DOHH2 (cell line): ENCODE measurements at regions not wholly inside any gene's neighbourhood (a gene's known extent, or its start where the extent isn't known, plus 50 kb on each side); places are given as distances from the start of the nearest gene placed in this dataset.

Source experiments
- H3F3A ChIP-seq: fragments of 200-600 bp; sonication (generic), shearing (Covaris generic); 2 replicates; pipeline ENCODE4 v1.6.0; 2016; ENCODE audit warnings: antibody characterized with exemption, mild to moderate bottlenecking; ENCODE audit not compliant: control insufficient read depth, insufficient read depth
- H3K27ac ChIP-seq: fragments of 200-600 bp; sonication (generic); 2 replicates; pipeline ENCODE4 v1.5.1; 2014; ENCODE audit warnings: low read depth, mild to moderate bottlenecking, low read length, moderate library complexity
- H3K27me3 ChIP-seq: fragments of 200-600 bp; sonication (generic); 2 replicates; pipeline ENCODE4 v1.6.1; 2014; ENCODE audit warnings: mild to moderate bottlenecking, low read length, mixed read lengths; ENCODE audit not compliant: control insufficient read depth
- H3K36me3 ChIP-seq: fragments of 200-600 bp; sonication (generic); 2 replicates; pipeline ENCODE4 v1.6.1; 2014; ENCODE audit warnings: mild to moderate bottlenecking, low read length, moderate library complexity, mixed read lengths; ENCODE audit not compliant: control insufficient read depth
- H3K4me1 ChIP-seq: fragments of 200-600 bp; sonication (generic); 2 replicates; pipeline ENCODE4 v1.6.1; 2014; ENCODE audit warnings: mild to moderate bottlenecking, low read length, mixed read lengths; ENCODE audit not compliant: control insufficient read depth
- H3K4me2 ChIP-seq: fragments of 200-600 bp; sonication (generic); 2 replicates; pipeline ENCODE4 v1.6.0; 2014; ENCODE audit warnings: mild to moderate bottlenecking, low read length, moderate library complexity
- H3K4me3 ChIP-seq: fragments of 200-600 bp; sonication (generic); 2 replicates; pipeline ENCODE4 v1.5.1; 2014; ENCODE audit warnings: mild to moderate bottlenecking, low read length, mixed read lengths
- H3K79me2 ChIP-seq: fragments of 200-600 bp; sonication (generic); 2 replicates; pipeline ENCODE4 v1.6.1; 2014; ENCODE audit warnings: mild to moderate bottlenecking, low read length, mixed read lengths; ENCODE audit not compliant: control insufficient read depth
- H3K9me2 ChIP-seq: fragments of 200-600 bp; sonication (generic); replicated peaks from 2 replicates; pipeline ENCODE4 v1.6.1; 2014; ENCODE audit warnings: mild to moderate bottlenecking, low read length, mixed read lengths; ENCODE audit not compliant: control insufficient read depth
- H3K9me3 ChIP-seq: fragments of 200-600 bp; sonication (generic); 2 replicates; pipeline ENCODE4 v1.6.1; 2014; ENCODE audit warnings: antibody characterized with exemption, low read length, mixed read lengths; ENCODE audit not compliant: control insufficient read depth, insufficient read depth
- H4K20me1 ChIP-seq: fragments of 200-600 bp; sonication (generic); 2 replicates; pipeline ENCODE4 v1.6.0; 2014; ENCODE audit warnings: low read depth, mild to moderate bottlenecking, antibody characterized with exemption, low read length, moderate library complexity; ENCODE audit not compliant: control insufficient read depth, insufficient read depth
- EZH2phosphoT487 ChIP-seq: fragments of 200-600 bp; sonication (generic); IDR thresholded peaks from 2 replicates; pipeline ENCODE4 v1.6.1; 2017; ENCODE audit warnings: borderline replicate concordance, mild to moderate bottlenecking, antibody characterized with exemption, low read length, moderate library complexity, mixed read lengths
- TF ChIP-seq, protein P1 (sequence below): fragments of 200-600 bp; sonication (generic); IDR thresholded peaks from one replicate; pipeline ENCODE4 v1.5.1; 2014; ENCODE audit warnings: antibody characterized with exemption, mild to moderate bottlenecking, low read depth, low read length; ENCODE audit not compliant: poor library complexity, severe bottlenecking

DNA sequence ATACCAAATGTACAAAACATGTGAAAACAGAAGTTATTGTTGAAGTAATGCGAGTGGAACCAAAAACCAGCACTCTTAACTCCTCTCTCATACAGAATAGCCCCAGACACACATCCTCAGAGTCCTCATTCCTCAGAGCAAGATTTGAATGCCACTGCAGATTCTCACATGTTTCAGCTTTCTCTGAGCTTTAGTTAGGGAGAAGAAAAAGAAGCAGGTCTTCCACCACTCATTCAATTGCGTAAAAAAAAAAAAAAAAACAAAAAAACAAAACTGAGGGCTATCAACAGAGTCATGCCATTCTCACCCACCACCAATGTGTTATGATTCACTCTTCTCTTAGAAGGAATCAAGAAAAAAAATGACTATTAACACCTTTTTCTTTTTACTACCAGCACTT lies 287.7 kb downstream of the IPMK start:
- Histone ChIP-seq H3K79me2 (no peaks in the 10 kb centered on the region), H3F3A (no peaks in the 10 kb centered on the region), H3K9me3 (no peaks in the 10 kb centered on the region), H3K4me3 (no peak overlapping the region), H3K9me2 (no peaks in the 10 kb centered on the region; the same call in 1 of the 2 replicates), H3K4me1 (no peaks in the 10 kb centered on the region), H3K27ac (no peak overlapping the region), H3K4me2 (no peak overlapping the region), H3K27me3 (no peaks in the 10 kb centered on the region), H3K36me3 (no peaks in the 10 kb centered on the region), H4K20me1 (no peaks in the 10 kb centered on the region)
- TF ChIP-seq, protein P1, sequence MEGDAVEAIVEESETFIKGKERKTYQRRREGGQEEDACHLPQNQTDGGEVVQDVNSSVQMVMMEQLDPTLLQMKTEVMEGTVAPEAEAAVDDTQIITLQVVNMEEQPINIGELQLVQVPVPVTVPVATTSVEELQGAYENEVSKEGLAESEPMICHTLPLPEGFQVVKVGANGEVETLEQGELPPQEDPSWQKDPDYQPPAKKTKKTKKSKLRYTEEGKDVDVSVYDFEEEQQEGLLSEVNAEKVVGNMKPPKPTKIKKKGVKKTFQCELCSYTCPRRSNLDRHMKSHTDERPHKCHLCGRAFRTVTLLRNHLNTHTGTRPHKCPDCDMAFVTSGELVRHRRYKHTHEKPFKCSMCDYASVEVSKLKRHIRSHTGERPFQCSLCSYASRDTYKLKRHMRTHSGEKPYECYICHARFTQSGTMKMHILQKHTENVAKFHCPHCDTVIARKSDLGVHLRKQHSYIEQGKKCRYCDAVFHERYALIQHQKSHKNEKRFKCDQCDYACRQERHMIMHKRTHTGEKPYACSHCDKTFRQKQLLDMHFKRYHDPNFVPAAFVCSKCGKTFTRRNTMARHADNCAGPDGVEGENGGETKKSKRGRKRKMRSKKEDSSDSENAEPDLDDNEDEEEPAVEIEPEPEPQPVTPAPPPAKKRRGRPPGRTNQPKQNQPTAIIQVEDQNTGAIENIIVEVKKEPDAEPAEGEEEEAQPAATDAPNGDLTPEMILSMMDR = no peak
- no peak for TF ChIP-seq EZH2phosphoT487

DNA sequence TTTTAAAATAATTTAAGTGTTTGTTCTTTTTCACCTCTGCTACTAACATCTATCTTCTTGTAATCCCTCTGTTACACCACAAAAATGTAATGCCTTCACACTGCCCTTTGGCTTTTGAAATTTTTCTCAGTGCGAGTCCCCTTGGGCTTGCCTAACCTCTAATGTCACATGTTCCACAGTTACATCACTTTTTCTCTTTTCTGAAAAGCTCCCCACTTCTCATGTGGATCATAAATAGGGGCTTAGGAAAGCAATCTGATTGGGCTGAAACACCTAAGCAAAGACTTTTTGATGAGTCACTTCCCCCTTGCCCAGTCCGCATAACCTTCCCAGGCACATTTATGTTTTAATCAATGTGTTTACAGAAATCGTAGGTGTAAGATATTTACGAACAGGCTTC lies 288.2 kb downstream of the IPMK start:
- no peak overlapping the region for H3K4me3 ChIP-seq
- TF ChIP-seq, protein P1 = no peak
- no peak for TF ChIP-seq EZH2phosphoT487
- no peaks in the 10 kb centered on the region for H3K9me3 ChIP-seq
- H4K20me1 ChIP-seq = no peaks in the 10 kb centered on the region
- no peaks in the 10 kb centered on the region; the same call in 1 of the 2 replicates for H3K9me2 ChIP-seq
- no peaks in the 10 kb centered on the region for H3K4me1 ChIP-seq
- no peak overlapping the region for H3K27ac ChIP-seq
- no peaks in the 10 kb centered on the region for H3K36me3 ChIP-seq
- H3F3A ChIP-seq = no peaks in the 10 kb centered on the region
- no peak overlapping the region for H3K4me2 ChIP-seq
- no peaks in the 10 kb centered on the region for H3K27me3 ChIP-seq
- no peaks in the 10 kb centered on the region for H3K79me2 ChIP-seq

DNA sequence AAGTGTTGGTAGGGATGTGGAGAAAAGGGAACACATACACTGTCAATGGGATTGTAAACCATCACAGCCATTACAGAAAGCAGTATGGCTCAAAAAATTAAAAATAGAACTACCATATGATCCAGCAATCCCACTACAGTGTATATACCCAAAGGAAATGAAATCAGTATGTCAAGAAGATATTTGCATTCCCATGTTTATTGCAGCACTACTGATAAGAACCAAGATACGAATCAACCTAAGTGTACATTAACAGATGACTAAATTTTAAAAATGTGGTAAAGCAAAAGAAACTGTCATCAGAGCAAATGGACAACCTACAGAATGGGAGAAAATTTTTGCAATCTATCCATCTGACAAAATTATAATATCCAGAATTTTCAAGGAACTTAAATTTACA lies 290.4 kb downstream of the IPMK start:
- no peak for TF ChIP-seq EZH2phosphoT487
- TF ChIP-seq, protein P1 = no peak
- Histone ChIP-seq H3K4me2 (no peak overlapping the region), H3K4me1 (no peaks in the 10 kb centered on the region), H3K4me3 (no peak overlapping the region), H3K36me3 (no peaks in the 10 kb centered on the region), H3K27ac (no peak overlapping the region), H3K9me2 (no peaks in the 10 kb centered on the region; the same call in 1 of the 2 replicates), H3F3A (no peaks in the 10 kb centered on the region), H4K20me1 (no peaks in the 10 kb centered on the region), H3K9me3 (no peaks in the 10 kb centered on the region), H3K27me3 (no peaks in the 10 kb centered on the region), H3K79me2 (no peaks in the 10 kb centered on the region)

DNA sequence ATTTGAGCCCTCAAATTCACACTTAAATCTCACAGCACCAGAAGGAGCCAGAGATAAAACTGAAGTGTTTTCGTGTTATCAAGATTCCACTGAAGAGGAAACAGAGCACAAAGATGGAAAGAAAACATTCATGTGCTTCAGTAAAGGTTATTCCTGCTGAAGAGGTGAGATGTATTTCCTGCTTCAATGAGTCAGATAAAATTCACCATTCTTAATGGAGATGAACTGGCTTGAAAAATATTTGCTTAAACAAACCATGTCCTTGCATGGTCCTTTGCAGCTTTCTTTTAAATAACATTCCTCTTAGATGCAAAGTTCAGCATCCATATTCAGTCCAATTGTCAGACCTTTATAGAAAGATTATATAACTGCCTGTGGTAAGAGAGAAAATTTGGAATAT lies 294.2 kb downstream of the IPMK start:
- no peaks in the 10 kb centered on the region for H3K9me3 ChIP-seq
- no peaks in the 10 kb centered on the region for H3F3A ChIP-seq
- H3K4me2 ChIP-seq = no peak overlapping the region
- no peaks in the 10 kb centered on the region for H3K9me2 ChIP-seq
- H3K4me1 ChIP-seq = no peaks in the 10 kb centered on the region
- no peak overlapping the region for H3K4me3 ChIP-seq
- no peaks in the 10 kb centered on the region for H4K20me1 ChIP-seq
- TF ChIP-seq, protein P1 = no peak
- TF ChIP-seq EZH2phosphoT487 = no peak
- no peaks in the 10 kb centered on the region for H3K27me3 ChIP-seq
- no peak overlapping the region for H3K27ac ChIP-seq
- H3K36me3 ChIP-seq = no peaks in the 10 kb centered on the region
- no peaks in the 10 kb centered on the region for H3K79me2 ChIP-seq
